ENCODE measurements at regions not wholly inside any gene's neighbourhood (a gene's known extent, or its start where the extent isn't known, plus 50 kb on each side); places are given as distances from the start of the nearest gene placed in this dataset.

DNA sequence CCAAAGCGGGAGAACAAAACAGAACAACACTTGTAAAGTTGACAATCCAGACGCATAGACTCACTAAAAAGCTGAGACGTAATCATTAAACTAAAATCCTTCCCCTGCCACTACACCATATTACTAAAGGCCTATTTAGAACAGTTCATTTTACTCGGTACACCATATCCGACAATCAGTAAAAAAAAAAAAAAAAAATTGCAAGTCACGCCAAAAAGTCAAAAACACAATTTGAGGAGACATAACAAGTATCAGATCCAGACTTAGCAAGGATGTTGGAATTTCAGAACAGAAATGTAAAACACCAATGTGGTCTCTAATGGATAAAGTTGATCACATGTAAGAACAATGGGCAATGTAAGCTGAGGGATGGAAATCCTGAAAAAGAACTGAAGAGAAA, 1899.4 kb downstream of the STIM2 start:
- TF ChIP-seq, protein P1, sequence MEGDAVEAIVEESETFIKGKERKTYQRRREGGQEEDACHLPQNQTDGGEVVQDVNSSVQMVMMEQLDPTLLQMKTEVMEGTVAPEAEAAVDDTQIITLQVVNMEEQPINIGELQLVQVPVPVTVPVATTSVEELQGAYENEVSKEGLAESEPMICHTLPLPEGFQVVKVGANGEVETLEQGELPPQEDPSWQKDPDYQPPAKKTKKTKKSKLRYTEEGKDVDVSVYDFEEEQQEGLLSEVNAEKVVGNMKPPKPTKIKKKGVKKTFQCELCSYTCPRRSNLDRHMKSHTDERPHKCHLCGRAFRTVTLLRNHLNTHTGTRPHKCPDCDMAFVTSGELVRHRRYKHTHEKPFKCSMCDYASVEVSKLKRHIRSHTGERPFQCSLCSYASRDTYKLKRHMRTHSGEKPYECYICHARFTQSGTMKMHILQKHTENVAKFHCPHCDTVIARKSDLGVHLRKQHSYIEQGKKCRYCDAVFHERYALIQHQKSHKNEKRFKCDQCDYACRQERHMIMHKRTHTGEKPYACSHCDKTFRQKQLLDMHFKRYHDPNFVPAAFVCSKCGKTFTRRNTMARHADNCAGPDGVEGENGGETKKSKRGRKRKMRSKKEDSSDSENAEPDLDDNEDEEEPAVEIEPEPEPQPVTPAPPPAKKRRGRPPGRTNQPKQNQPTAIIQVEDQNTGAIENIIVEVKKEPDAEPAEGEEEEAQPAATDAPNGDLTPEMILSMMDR (IDR thresholded peaks at IDR 0.05): no peak
- TF ChIP-seq POLR2AphosphoS5 (IDR thresholded peaks at IDR 0.05; ENCODE audit: low read depth, low read length) (no peak), TCF7L2 (IDR thresholded peaks at IDR 0.05; ENCODE audit: low read depth, low read length) (no peak), SIN3A (IDR thresholded peaks at IDR 0.05; ENCODE audit: borderline replicate concordance, insufficient read depth, low read depth, low read length) (no peak)
- TF ChIP-seq, protein P2, sequence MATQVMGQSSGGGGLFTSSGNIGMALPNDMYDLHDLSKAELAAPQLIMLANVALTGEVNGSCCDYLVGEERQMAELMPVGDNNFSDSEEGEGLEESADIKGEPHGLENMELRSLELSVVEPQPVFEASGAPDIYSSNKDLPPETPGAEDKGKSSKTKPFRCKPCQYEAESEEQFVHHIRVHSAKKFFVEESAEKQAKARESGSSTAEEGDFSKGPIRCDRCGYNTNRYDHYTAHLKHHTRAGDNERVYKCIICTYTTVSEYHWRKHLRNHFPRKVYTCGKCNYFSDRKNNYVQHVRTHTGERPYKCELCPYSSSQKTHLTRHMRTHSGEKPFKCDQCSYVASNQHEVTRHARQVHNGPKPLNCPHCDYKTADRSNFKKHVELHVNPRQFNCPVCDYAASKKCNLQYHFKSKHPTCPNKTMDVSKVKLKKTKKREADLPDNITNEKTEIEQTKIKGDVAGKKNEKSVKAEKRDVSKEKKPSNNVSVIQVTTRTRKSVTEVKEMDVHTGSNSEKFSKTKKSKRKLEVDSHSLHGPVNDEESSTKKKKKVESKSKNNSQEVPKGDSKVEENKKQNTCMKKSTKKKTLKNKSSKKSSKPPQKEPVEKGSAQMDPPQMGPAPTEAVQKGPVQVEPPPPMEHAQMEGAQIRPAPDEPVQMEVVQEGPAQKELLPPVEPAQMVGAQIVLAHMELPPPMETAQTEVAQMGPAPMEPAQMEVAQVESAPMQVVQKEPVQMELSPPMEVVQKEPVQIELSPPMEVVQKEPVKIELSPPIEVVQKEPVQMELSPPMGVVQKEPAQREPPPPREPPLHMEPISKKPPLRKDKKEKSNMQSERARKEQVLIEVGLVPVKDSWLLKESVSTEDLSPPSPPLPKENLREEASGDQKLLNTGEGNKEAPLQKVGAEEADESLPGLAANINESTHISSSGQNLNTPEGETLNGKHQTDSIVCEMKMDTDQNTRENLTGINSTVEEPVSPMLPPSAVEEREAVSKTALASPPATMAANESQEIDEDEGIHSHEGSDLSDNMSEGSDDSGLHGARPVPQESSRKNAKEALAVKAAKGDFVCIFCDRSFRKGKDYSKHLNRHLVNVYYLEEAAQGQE (IDR thresholded peaks at IDR 0.05; ENCODE audit: insufficient read depth in 1 of 2, low read depth in 2 of 2, low read length in 1 of 2): no peak

All from Panc1 (cell line).